H9 (cell line): ENCODE measurements at regions not wholly inside any gene's neighbourhood (a gene's known extent, or its start where the extent isn't known, plus 50 kb on each side); places are given as distances from the start of the nearest gene placed in this dataset.
A peak's percentile ranks its signal among the peaks of the same experiment; 100 is the strongest.
"Not testable (repeated sequence)": the region's sequence is repeated elsewhere in the genome, so short reads cannot be mapped to it uniquely, and the experiment has no call there.

Experiments used
- DNase-seq: peaks from one replicate; pipeline ENCODE4 v3.0.0-alpha.2; 2017
- H2AFZ ChIP-seq: one replicate; pipeline ENCODE4 v1.6.1; 2013; ENCODE audit warnings: mild to moderate bottlenecking, low read length, control low read depth, moderate library complexity
- H2AK5ac ChIP-seq: 2 replicates; pipeline ENCODE4 v1.6.1; 2013; ENCODE audit warnings: low read length, control low read depth, mixed read lengths; ENCODE audit not compliant: insufficient read length
- H2BK120ac ChIP-seq: one replicate; pipeline ENCODE4 v1.6.1; 2013; ENCODE audit warnings: low read depth, mild to moderate bottlenecking, low read length, control low read depth, inconsistent platforms; ENCODE audit not compliant: poor library complexity, severe bottlenecking
- H2BK12ac ChIP-seq: 2 replicates; pipeline ENCODE4 v1.6.1; 2013; ENCODE audit warnings: low read length, control low read depth, mixed read lengths, low read depth; ENCODE audit not compliant: insufficient read length
- H2BK15ac ChIP-seq: 2 replicates; pipeline ENCODE4 v1.6.1; 2013; ENCODE audit warnings: low read depth, low read length, control low read depth
- H2BK20ac ChIP-seq: one replicate; pipeline ENCODE4 v1.6.1; 2013; ENCODE audit warnings: low read depth, mild to moderate bottlenecking, low read length, control low read depth, inconsistent platforms; ENCODE audit not compliant: poor library complexity, severe bottlenecking
- H2BK5ac ChIP-seq: 2 replicates; pipeline ENCODE4 v1.6.1; 2013; ENCODE audit warnings: low read length, control low read depth, mixed read lengths; ENCODE audit not compliant: insufficient read length
- H3K14ac ChIP-seq: 2 replicates; pipeline ENCODE4 v1.6.1; 2013; ENCODE audit warnings: low read length, control low read depth; ENCODE audit not compliant: insufficient read depth
- H3K18ac ChIP-seq: 2 replicates; pipeline ENCODE4 v1.6.1; 2013; ENCODE audit warnings: low read depth, mild to moderate bottlenecking, mixed read lengths, low read length, control low read depth; ENCODE audit not compliant: insufficient read length
- H3K23ac ChIP-seq: 2 replicates; pipeline ENCODE4 v1.6.1; 2013; ENCODE audit warnings: low read length, control low read depth, mixed read lengths, low read depth; ENCODE audit not compliant: insufficient read length
- H3K23me2 ChIP-seq: 2 replicates; pipeline ENCODE4 v1.6.1; 2013; ENCODE audit warnings: low read depth, mild to moderate bottlenecking, mixed read lengths, low read length, control low read depth; ENCODE audit not compliant: insufficient read length, poor library complexity, severe bottlenecking
- H3K27ac ChIP-seq: 2 replicates; pipeline ENCODE4 v1.5.1; 2013; ENCODE audit warnings: low read length, control low read depth, mixed read lengths, low read depth; ENCODE audit not compliant: insufficient read length
- H3K27me3 ChIP-seq: 2 replicates; pipeline ENCODE4 v1.6.1; 2013; ENCODE audit warnings: low read length, control low read depth, inconsistent platforms; ENCODE audit not compliant: insufficient read depth
- H3K4ac ChIP-seq: 2 replicates; pipeline ENCODE4 v1.6.1; 2013; ENCODE audit warnings: low read depth, mild to moderate bottlenecking, control low read depth, inconsistent platforms, low read length, moderate library complexity
- H3K4me1 ChIP-seq: 2 replicates; pipeline ENCODE4 v1.6.1; 2013; ENCODE audit warnings: low read length, control low read depth, inconsistent platforms; ENCODE audit not compliant: insufficient read depth
- H3K4me2 ChIP-seq: 2 replicates; pipeline ENCODE4 v1.6.1; 2013; ENCODE audit warnings: low read length, control low read depth, mixed read lengths; ENCODE audit not compliant: insufficient read length, insufficient read depth
- H3K56ac ChIP-seq: 2 replicates; pipeline ENCODE4 v1.6.1; 2013; ENCODE audit warnings: low read depth, mild to moderate bottlenecking, mixed read lengths, low read length, control low read depth; ENCODE audit not compliant: insufficient read length
- H3K79me1 ChIP-seq: 2 replicates; pipeline ENCODE4 v1.6.1; 2013; ENCODE audit warnings: low read depth, mild to moderate bottlenecking, moderate library complexity, low read length, control low read depth, inconsistent platforms; ENCODE audit not compliant: insufficient read depth, poor library complexity, severe bottlenecking
- H3K79me2 ChIP-seq: 2 replicates; pipeline ENCODE4 v1.6.1; 2013; ENCODE audit warnings: low read length, control low read depth, inconsistent platforms; ENCODE audit not compliant: insufficient read depth
- H3K9ac ChIP-seq: 2 replicates; pipeline ENCODE4 v1.6.1; 2013; ENCODE audit warnings: low read length, control low read depth, mixed read lengths; ENCODE audit not compliant: insufficient read length; ENCODE audit errors: extremely low read depth
- H3K9me3 ChIP-seq: one replicate; pipeline ENCODE4 v1.6.1; 2013; ENCODE audit warnings: low read depth, low read length, inconsistent platforms; ENCODE audit not compliant: control insufficient read depth
- H3T11ph ChIP-seq: one replicate; pipeline ENCODE4 v1.6.1; 2013; ENCODE audit warnings: mild to moderate bottlenecking, low read length, control low read depth, inconsistent platforms
- H4K20me1 ChIP-seq: one replicate; pipeline ENCODE4 v1.6.1; 2013; ENCODE audit not compliant: control insufficient read depth, insufficient read length, insufficient read depth
- H4K5ac ChIP-seq: 2 replicates; pipeline ENCODE4 v1.6.1; 2013; ENCODE audit warnings: low read depth, mild to moderate bottlenecking, mixed read lengths, low read length, control low read depth; ENCODE audit not compliant: insufficient read length
- H4K8ac ChIP-seq: replicated peaks from 2 replicates; pipeline ENCODE4 v1.6.1; 2013; ENCODE audit warnings: low read length, control low read depth, mixed read lengths, low read depth; ENCODE audit not compliant: insufficient read length
- H4K91ac ChIP-seq: 2 replicates; pipeline ENCODE4 v1.6.1; 2013; ENCODE audit warnings: low read depth, mild to moderate bottlenecking, moderate library complexity, mixed read lengths, low read length, control low read depth; ENCODE audit not compliant: insufficient read length
- H3K27ac Mint-ChIP-seq, 3 experiments: 2 replicates in 2 of 3; 3 replicates in 1 of 3; pipeline ENCODE4 v1.8.0; 2020 to 2021; ENCODE audit warnings: mixed read lengths in 3 of 3, mild to moderate bottlenecking in 1 of 3, moderate library complexity in 1 of 3
- H3K27me3 Mint-ChIP-seq: 2 replicates; pipeline ENCODE4 v1.8.0; 2021; ENCODE audit warnings: low read depth, mild to moderate bottlenecking, moderate library complexity, mixed read lengths
- H3K36me3 Mint-ChIP-seq, 3 experiments: 2 replicates in 2 of 3; 3 replicates in 1 of 3; pipeline ENCODE4 v1.8.0; 2020 to 2021; ENCODE audit warnings: low read depth in 3 of 3, mixed read lengths in 3 of 3; ENCODE audit not compliant: insufficient read depth in 1 of 3
- H3K4me1 Mint-ChIP-seq, 2 experiments: 2 replicates each; pipeline ENCODE4 v1.8.0; 2020; ENCODE audit warnings: mixed read lengths in 2 of 2
- H3K4me3 Mint-ChIP-seq, 2 experiments: 2 replicates in 1 of 2; 3 replicates in 1 of 2; pipeline ENCODE4 v1.8.0; 2020 to 2021; ENCODE audit warnings: mild to moderate bottlenecking in 2 of 2, mixed read lengths in 2 of 2, moderate library complexity in 1 of 2
- H3K9me3 Mint-ChIP-seq, 2 experiments: 2 replicates in 1 of 2; 3 replicates in 1 of 2; pipeline ENCODE4 v1.8.0; 2020; ENCODE audit warnings: mild to moderate bottlenecking in 2 of 2, mixed read lengths in 2 of 2, moderate library complexity in 1 of 2
- WGBS: extraction: QIAGEN DNeasy Blood & Tissue Kit; methylation state at CpG from one replicate; pipeline ENCODE4 v1.1.7; 2013; ENCODE audit warnings: missing lambda C conversion rate, low lambda C conversion rate, mixed read lengths; ENCODE audit not compliant: insufficient read length; ENCODE audit errors: extremely low coverage; 5-methylcytosine and 5-hydroxymethylcytosine counted together
- TF ChIP-seq, protein P1 (sequence below): fragments of 200-600 bp; sonication (generic); conservative IDR thresholded peaks from 3 replicates; pipeline ENCODE4 v1.8.0; 2021; ENCODE audit warnings: antibody characterized with exemption, mild to moderate bottlenecking

DNA sequence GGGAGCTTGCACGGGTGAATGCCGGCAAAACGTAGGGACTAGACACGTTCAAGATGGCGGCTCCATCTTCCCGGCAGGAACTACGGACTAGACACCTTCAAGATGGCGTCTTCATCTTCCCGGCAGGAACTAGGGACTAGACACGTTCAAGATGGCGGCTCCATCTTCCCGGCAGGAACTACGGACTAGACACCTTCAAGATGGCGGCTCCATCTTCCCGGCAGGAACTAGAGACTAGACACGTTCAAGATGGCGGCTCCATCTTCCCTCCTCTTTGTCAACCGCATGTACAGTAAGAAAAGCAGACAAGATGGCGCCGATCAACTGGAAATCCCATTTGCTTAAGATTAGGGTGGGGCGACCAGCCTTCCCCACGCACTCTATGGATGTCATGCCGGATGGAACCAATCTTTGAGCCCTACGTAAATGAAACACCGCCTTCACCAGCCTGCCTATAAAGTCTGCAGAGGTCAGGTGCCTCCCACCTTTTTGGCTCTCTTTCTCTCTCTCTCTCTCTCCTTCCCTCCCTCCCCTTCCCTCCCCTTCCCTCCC is 222.4 kb downstream of the CRLF2 start:
- no peak overlapping the region for H2BK5ac ChIP-seq
- peaks cover 11 to 18% of the 10 kb centered on the region in 2 experiments for H3K9me3 Mint-ChIP-seq
- H3K4ac ChIP-seq: no peak overlapping the region
- peaks cover 20 to 22% of the 10 kb centered on the region in 2 experiments for H3K4me1 Mint-ChIP-seq
- H3K23me2 ChIP-seq: no peaks in the 10 kb centered on the region
- DNase-seq: peak; percentile 87
- peaks cover 34% of the 10 kb centered on the region for H3K27me3 Mint-ChIP-seq
- no peak overlapping the region for H2AK5ac ChIP-seq
- H3K23ac ChIP-seq: no peak overlapping the region
- TF ChIP-seq, protein P1, sequence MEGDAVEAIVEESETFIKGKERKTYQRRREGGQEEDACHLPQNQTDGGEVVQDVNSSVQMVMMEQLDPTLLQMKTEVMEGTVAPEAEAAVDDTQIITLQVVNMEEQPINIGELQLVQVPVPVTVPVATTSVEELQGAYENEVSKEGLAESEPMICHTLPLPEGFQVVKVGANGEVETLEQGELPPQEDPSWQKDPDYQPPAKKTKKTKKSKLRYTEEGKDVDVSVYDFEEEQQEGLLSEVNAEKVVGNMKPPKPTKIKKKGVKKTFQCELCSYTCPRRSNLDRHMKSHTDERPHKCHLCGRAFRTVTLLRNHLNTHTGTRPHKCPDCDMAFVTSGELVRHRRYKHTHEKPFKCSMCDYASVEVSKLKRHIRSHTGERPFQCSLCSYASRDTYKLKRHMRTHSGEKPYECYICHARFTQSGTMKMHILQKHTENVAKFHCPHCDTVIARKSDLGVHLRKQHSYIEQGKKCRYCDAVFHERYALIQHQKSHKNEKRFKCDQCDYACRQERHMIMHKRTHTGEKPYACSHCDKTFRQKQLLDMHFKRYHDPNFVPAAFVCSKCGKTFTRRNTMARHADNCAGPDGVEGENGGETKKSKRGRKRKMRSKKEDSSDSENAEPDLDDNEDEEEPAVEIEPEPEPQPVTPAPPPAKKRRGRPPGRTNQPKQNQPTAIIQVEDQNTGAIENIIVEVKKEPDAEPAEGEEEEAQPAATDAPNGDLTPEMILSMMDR: no peak
- no peak overlapping the region for H4K8ac ChIP-seq
- H3K79me2 ChIP-seq: no peaks in the 10 kb centered on the region
- H3K4me1 ChIP-seq: no peaks in the 10 kb centered on the region
- H2BK20ac ChIP-seq: no peak overlapping the region
- peak overlapping the region; percentile 21 for H3K9ac ChIP-seq
- H3K27ac ChIP-seq: no peak overlapping the region
- H3K36me3 Mint-ChIP-seq: peaks cover 13 to 24% (median 14%) of the 10 kb centered on the region in 3 experiments
- peak overlapping the region; percentile 49 to 64 for H3K4me3 Mint-ChIP-seq
- no peak overlapping the region for H4K5ac ChIP-seq
- WGBS: no CpG with 5 or more reads among the region's 25 CpGs
- H3T11ph ChIP-seq: no peak overlapping the region
- H3K56ac ChIP-seq: no peak overlapping the region
- H2BK12ac ChIP-seq: no peak overlapping the region
- no peak overlapping the region for H4K91ac ChIP-seq
- peak overlapping the region; percentile 67 for H3K18ac ChIP-seq
- no peaks in the 10 kb centered on the region for H3K79me1 ChIP-seq
- H3K27me3 ChIP-seq: no peaks in the 10 kb centered on the region
- H2BK15ac ChIP-seq: no peak overlapping the region
- H3K4me2 ChIP-seq: no peak overlapping the region
- H3K14ac ChIP-seq: peak overlapping the region; percentile 74; the same call in 1 of the 2 replicates
- no peak overlapping the region for H2AFZ ChIP-seq
- no peaks in the 10 kb centered on the region for H3K9me3 ChIP-seq
- peak overlapping the region; percentile 63 to 91 (median 85); a peak in 5 of 7 replicates for H3K27ac Mint-ChIP-seq
- H4K20me1 ChIP-seq: no peaks in the 10 kb centered on the region
- H2BK120ac ChIP-seq: no peak overlapping the region

DNA sequence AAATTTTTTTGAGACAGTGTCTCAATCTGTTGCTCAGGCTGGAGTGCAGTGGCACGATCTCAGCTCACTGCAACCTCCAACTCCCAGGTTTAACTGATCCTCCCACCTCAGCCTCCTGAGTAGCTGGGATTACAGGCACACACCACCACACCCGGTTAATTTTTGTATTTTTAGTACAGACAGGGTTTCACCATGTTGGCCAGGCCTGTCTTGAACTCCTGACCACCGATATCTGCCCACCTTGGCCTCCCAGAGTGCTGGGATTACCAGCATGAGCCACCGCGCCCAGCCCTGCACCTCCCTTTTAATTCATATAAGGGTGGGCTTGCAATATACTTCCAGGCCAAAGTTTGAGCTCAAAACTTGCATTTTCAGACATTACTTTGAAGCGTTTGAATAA is 223.9 kb downstream of the CRLF2 start:
- H2AK5ac ChIP-seq, H3K4me3 Mint-ChIP-seq, H3K27ac Mint-ChIP-seq, H3K23me2 ChIP-seq, H2BK5ac ChIP-seq, H3K9me3 ChIP-seq, H2BK15ac ChIP-seq, H3K27ac ChIP-seq, H3K79me1 ChIP-seq, H3K4ac ChIP-seq, H4K91ac ChIP-seq, H3K56ac ChIP-seq, H2AFZ ChIP-seq, H3K18ac ChIP-seq, DNase-seq, H3K14ac ChIP-seq, H4K5ac ChIP-seq, H3K4me1 ChIP-seq, H3K23ac ChIP-seq, H2BK12ac ChIP-seq, H3K4me2 ChIP-seq, H3K27me3 ChIP-seq, H3K79me2 ChIP-seq, H4K20me1 ChIP-seq, H2BK120ac ChIP-seq, H4K8ac ChIP-seq, H3T11ph ChIP-seq, H3K9ac ChIP-seq, H2BK20ac ChIP-seq: not testable (repeated sequence)
- no CpG with 5 or more reads among the region's 6 CpGs for WGBS
- peaks cover 20 to 28% (median 22%) of the 10 kb centered on the region in 3 experiments for H3K36me3 Mint-ChIP-seq
- peaks cover 20 to 22% of the 10 kb centered on the region in 2 experiments for H3K4me1 Mint-ChIP-seq
- peaks cover 39% of the 10 kb centered on the region for H3K27me3 Mint-ChIP-seq
- H3K9me3 Mint-ChIP-seq: peaks cover 23 to 26% of the 10 kb centered on the region in 2 experiments
